Breast epithelium (tissue), 4 donors: ENCODE measurements at regions not wholly inside any gene's neighbourhood (a gene's known extent, or its start where the extent isn't known, plus 50 kb on each side); places are given as distances from the start of the nearest gene placed in this dataset.

Source experiments
- DNase-seq, 2 donors: peaks; one replicate each; pipeline ENCODE4 v3.0.0-alpha.2; 2019; ENCODE audit warnings: low spot score in 2 of 2
- H3K27ac ChIP-seq, 2 donors: fragments of 200-600 bp; sonication (generic) in 1 of 2; one replicate each; pipeline ENCODE4 v1.5.1; 2016 to 2019; ENCODE audit warnings: mild to moderate bottlenecking in 1 of 2
- H3K27me3 ChIP-seq, 2 donors: fragments of 200-600 bp; sonication (generic) in 1 of 2; one replicate each; pipeline versions ENCODE4 v1.5.1 to v1.6.0; 2017 to 2019; ENCODE audit warnings: control low read depth in 1 of 2, mild to moderate bottlenecking in 1 of 2
- H3K36me3 ChIP-seq: fragments of 200-600 bp; one replicate; pipeline ENCODE4 v1.5.1; 2019
- H3K4me1 ChIP-seq, 2 donors: fragments of 200-600 bp; sonication (generic); one replicate each; pipeline ENCODE4 v1.5.1; 2016 to 2019; ENCODE audit warnings: control low read depth in 1 of 2
- H3K4me3 ChIP-seq, 3 donors: fragments of 200-600 bp; sonication (generic); 1 replicate in 2 of 3; 2 replicates in 1 of 3; pipeline ENCODE4 v1.5.1; 2016 to 2019; ENCODE audit warnings: mild to moderate bottlenecking in 3 of 3, moderate library complexity in 2 of 3
- H3K9me3 ChIP-seq, 2 donors: fragments of 200-600 bp; sonication (generic) in 1 of 2; one replicate each; pipeline ENCODE4 v1.5.1; 2016 to 2019; ENCODE audit warnings: control low read depth in 1 of 2
- CTCF ChIP-seq, 3 donors: fragments of 450-650 bp; IDR thresholded peaks; one replicate each; pipeline ENCODE4 v1.5.1; 2016 to 2017; ENCODE audit warnings: antibody characterized with exemption in 3 of 3, mild to moderate bottlenecking in 3 of 3, moderate library complexity in 3 of 3
- POLR2A ChIP-seq: fragments of 450-650 bp; IDR thresholded peaks from one replicate; pipeline ENCODE4 v1.6.1; 2016; ENCODE audit warnings: antibody characterized with exemption, mild to moderate bottlenecking, moderate library complexity
- POLR2AphosphoS5 ChIP-seq, 3 donors: sonication (generic); formaldehyde crosslinking; IDR thresholded peaks; one replicate each; pipeline ENCODE4 v1.6.1; 2017; ENCODE audit warnings: antibody characterized with exemption in 3 of 3
- intact Hi-C: fragments of 100-400 bp; cut with DNase I; formaldehyde crosslinking; loops from one replicate; pipeline ENCODE4 v1.15.1; 2023; ENCODE audit warnings: low total_unique reads

- Histone ChIP-seq H3K4me1 (no peaks in the 10 kb centered on the region), H3K4me3 (no peak overlapping the region), H3K27me3 (no peaks in the 10 kb centered on the region), H3K27ac (no peak overlapping the region), H3K36me3 (no peaks in the 10 kb centered on the region), H3K9me3 (no peaks in the 10 kb centered on the region)
- intact Hi-C loops, result no loop called here
- TF ChIP-seq POLR2A, result no peak
- TF ChIP-seq CTCF (IDR thresholded peaks at IDR 0.05), result no peak
- TF ChIP-seq POLR2AphosphoS5 (IDR thresholded peaks at IDR 0.05), result no peak
- DNase-seq, result no peak
Observed at GRCh38 chr10:120641695-120642094, 184.7 kb downstream of the PLPP4 start.

GRCh38 chr10:120643351-120643750 lies 186.3 kb downstream of the PLPP4 start:
- Histone ChIP-seq H3K27me3 (no peaks in the 10 kb centered on the region), H3K9me3 (no peaks in the 10 kb centered on the region), H3K4me1 (no peaks in the 10 kb centered on the region), H3K4me3 (no peak overlapping the region), H3K36me3 (no peaks in the 10 kb centered on the region), H3K27ac (no peak overlapping the region)
- intact Hi-C loops, result no loop called here
- DNase-seq, result no peak
- TF ChIP-seq CTCF (IDR thresholded peaks at IDR 0.05) (no peak), POLR2AphosphoS5 (IDR thresholded peaks at IDR 0.05) (no peak), POLR2A (no peak)

DNA sequence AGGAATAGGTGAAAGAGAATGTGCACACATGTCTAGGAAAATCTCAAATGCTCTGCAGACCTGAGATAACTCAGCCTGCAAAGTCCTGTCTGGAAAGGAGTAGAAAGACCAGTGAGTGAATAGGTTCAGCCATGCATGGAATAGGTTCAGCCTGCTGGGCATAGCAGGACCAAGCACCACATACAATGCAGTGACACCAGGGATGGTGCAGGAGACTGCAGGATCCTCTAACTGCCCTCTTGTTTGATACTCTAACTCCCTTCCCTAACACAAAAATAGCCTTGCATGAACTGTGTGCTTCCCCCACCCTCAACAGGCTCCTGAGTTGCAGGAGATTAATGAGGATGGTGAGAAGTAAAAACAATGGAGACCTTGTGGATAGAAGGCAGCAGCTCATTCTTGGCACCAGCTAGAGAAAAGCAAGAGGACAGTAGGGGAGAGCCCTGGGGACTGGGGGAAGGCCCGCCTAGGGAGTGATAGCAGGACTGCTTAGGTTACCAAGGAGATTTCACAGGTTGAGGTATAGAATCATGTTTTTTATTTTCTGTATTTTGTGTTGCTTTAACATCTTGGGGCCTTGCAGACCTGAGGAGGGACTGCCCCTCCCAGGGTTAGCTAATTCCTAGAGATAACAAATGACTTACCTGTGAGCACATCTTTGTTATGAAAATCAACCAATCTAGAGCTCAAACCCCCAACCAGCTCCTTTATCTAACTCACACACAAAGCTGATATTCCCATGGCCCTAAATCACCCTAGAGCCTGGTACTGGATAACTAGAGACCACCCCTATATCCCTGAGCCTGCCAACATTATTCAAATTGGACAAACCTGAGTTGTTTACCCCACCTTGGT lies 187.8 kb downstream of the PLPP4 start:
- H3K9me3 ChIP-seq, result no peaks in the 10 kb centered on the region
- H3K36me3 ChIP-seq, result no peaks in the 10 kb centered on the region
- no peak for DNase-seq
- intact Hi-C loops, result no loop called here
- TF ChIP-seq POLR2A, result no peak
- TF ChIP-seq POLR2AphosphoS5 (IDR thresholded peaks at IDR 0.05), result no peak
- no peak for TF ChIP-seq CTCF (IDR thresholded peaks at IDR 0.05)
- no peak overlapping the region for H3K4me3 ChIP-seq
- H3K4me1 ChIP-seq, result no peaks in the 10 kb centered on the region
- no peaks in the 10 kb centered on the region for H3K27me3 ChIP-seq
- H3K27ac ChIP-seq, result no peak overlapping the region

- TF ChIP-seq CTCF (IDR thresholded peaks at IDR 0.05) (no peak), POLR2A (no peak), POLR2AphosphoS5 (IDR thresholded peaks at IDR 0.05) (no peak)
- Histone ChIP-seq H3K4me1 (no peaks in the 10 kb centered on the region), H3K4me3 (no peak overlapping the region), H3K27me3 (no peaks in the 10 kb centered on the region), H3K9me3 (no peaks in the 10 kb centered on the region), H3K36me3 (no peaks in the 10 kb centered on the region), H3K27ac (no peak overlapping the region)
- intact Hi-C loops, result no loop called here
- no peak for DNase-seq
Observed at GRCh38 chr10:120646159-120646732, 189.2 kb downstream of the PLPP4 start.

DNA sequence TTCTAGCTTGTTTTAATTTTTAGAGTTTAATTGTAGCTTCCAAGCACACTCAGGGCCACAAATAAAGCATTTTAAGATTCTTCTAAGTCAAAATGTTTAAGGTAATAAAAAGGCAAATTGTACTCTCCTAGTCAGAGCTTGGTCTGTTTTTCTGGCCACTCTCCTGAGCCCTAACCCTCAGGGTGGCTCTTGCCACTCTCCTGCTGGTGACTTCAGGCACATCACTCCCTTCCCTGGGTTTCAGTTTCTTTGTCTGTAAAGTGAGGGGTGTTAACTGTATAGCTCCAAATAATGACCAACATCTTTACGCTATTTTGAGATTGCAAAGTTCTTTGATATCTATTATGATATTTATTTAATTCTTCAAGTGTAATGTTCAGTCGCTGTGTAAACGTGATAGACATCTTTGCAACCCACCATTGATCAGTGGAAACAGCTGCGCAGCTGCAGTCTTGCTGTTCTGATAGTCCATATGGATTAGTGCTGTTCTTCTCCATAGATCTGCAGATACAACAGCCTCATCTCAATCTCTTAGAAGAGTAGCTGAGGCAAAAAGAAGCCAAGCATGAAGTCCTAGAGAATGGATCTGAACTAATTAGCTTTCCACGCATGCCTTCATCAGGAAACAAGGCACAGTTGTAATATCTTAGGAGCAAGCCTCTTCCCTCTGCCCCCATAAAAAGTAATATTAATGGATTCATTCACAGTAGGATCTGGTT lies 189.9 kb downstream of the PLPP4 start:
- intact Hi-C loops, result no loop called here
- Histone ChIP-seq H3K27ac (no peak overlapping the region), H3K4me1 (no peaks in the 10 kb centered on the region), H3K27me3 (no peaks in the 10 kb centered on the region), H3K9me3 (no peaks in the 10 kb centered on the region), H3K4me3 (no peak overlapping the region), H3K36me3 (no peaks in the 10 kb centered on the region)
- TF ChIP-seq CTCF (IDR thresholded peaks at IDR 0.05) (no peak), POLR2A (no peak), POLR2AphosphoS5 (IDR thresholded peaks at IDR 0.05) (no peak)
- DNase-seq, result no peak
